HG03460 (cell line): ENCODE measurements at regions not wholly inside any gene's neighbourhood (a gene's known extent, or its start where the extent isn't known, plus 50 kb on each side); places are given as distances from the start of the nearest gene placed in this dataset.

Experiments
- ATAC-seq: cut with Tn5 transposase; IDR thresholded peaks from one replicate; pipeline ENCODE4 v1.9.1; 2021; ENCODE audit not compliant: unreplicated experiment

GRCh38 chr5:15266229-15266628 is 233.8 kb upstream of the FBXL7 start:
- ATAC-seq = no peak

GRCh38 chr5:15263942-15264341 is 236.0 kb upstream of the FBXL7 start:
- no peak for ATAC-seq

- no peak for ATAC-seq
Measured at GRCh38 chr5:15263406-15263805, 236.6 kb upstream of the FBXL7 start.

GRCh38 chr5:15261269-15261995 is 238.5 kb upstream of the FBXL7 start:
- no peak for ATAC-seq

- no peak for ATAC-seq
Measured at GRCh38 chr5:15260356-15261268, 239.4 kb upstream of the FBXL7 start.

GRCh38 chr5:15256485-15256884 is 243.5 kb upstream of the FBXL7 start:
- no peak for ATAC-seq

GRCh38 chr5:15255576-15255975 is 244.4 kb upstream of the FBXL7 start:
- no peak for ATAC-seq

GRCh38 chr5:15254607-15255006 is 245.4 kb upstream of the FBXL7 start:
- ATAC-seq = no peak

GRCh38 chr5:15252331-15252730 is 247.6 kb upstream of the FBXL7 start:
- ATAC-seq = no peak

GRCh38 chr5:15249152-15249551 is 250.8 kb upstream of the FBXL7 start:
- no peak for ATAC-seq

- no peak for ATAC-seq
Measured at GRCh38 chr5:15248731-15249130, 251.2 kb upstream of the FBXL7 start.

- ATAC-seq = no peak
Measured at GRCh38 chr5:15245913-15246312, 254.1 kb upstream of the FBXL7 start.

- no peak for ATAC-seq
Measured at GRCh38 chr5:15243301-15244020, 256.5 kb upstream of the FBXL7 start.

- no peak for ATAC-seq
Measured at GRCh38 chr5:15241216-15241821, 258.7 kb upstream of the FBXL7 start.

GRCh38 chr5:15238006-15238405 is 262.0 kb upstream of the FBXL7 start:
- ATAC-seq = no peak

GRCh38 chr5:15236911-15237508 is 263.0 kb upstream of the FBXL7 start:
- ATAC-seq = no peak

- ATAC-seq = no peak
Measured at GRCh38 chr5:15234911-15235310, 265.1 kb upstream of the FBXL7 start.

- ATAC-seq = no peak
Measured at GRCh38 chr5:15234366-15234765, 265.6 kb upstream of the FBXL7 start.

- no peak for ATAC-seq
Measured at GRCh38 chr5:15233566-15233965, 266.4 kb upstream of the FBXL7 start.

- no peak for ATAC-seq
Measured at GRCh38 chr5:15222156-15222555, 277.8 kb upstream of the FBXL7 start.
